HL-60 (cell line): ENCODE measurements at regions not wholly inside any gene's neighbourhood (a gene's known extent, or its start where the extent isn't known, plus 50 kb on each side); places are given as distances from the start of the nearest gene placed in this dataset.
"Not testable (repeated sequence)": the region's sequence is repeated elsewhere in the genome, so short reads cannot be mapped to it uniquely, and the experiment has no call there.

Experiments used
- DNase-seq, 2 experiments: peaks; one replicate each; pipeline ENCODE4 v3.0.0-alpha.2; 2010 to 2020; ENCODE audit warnings: low read depth in 1 of 2, low spot score in 1 of 2
- H3K27ac ChIP-seq: fragments of 250-450 bp; sonication (Bioruptor Pico); replicated peaks from 2 replicates; pipeline ENCODE4 v1.5.1; 2020; ENCODE audit warnings: mild to moderate bottlenecking, moderate library complexity
- H3K27me3 ChIP-seq: fragments of 250-450 bp; sonication (Bioruptor Pico); 2 replicates; pipeline ENCODE4 v1.5.1; 2021; ENCODE audit warnings: mild to moderate bottlenecking, moderate library complexity; ENCODE audit not compliant: insufficient read depth, poor library complexity, severe bottlenecking
- H3K4me3 ChIP-seq: replicated peaks from 2 replicates; pipeline ENCODE4 v1.5.1; 2011; ENCODE audit warnings: mild to moderate bottlenecking, control low read depth, low read length; ENCODE audit not compliant: insufficient read depth
- CTCF ChIP-seq: IDR thresholded peaks from one replicate; pipeline ENCODE4 v1.5.1; 2011; ENCODE audit warnings: low read length, control low read depth, inconsistent platforms; ENCODE audit not compliant: insufficient read depth
- GABPA ChIP-seq: IDR thresholded peaks from 2 replicates; pipeline ENCODE4 v1.6.1; 2012; ENCODE audit warnings: low read depth
- POLR2AphosphoS5 ChIP-seq: IDR thresholded peaks from 2 replicates; pipeline ENCODE4 v1.6.1; 2012; ENCODE audit warnings: low read depth
- REST ChIP-seq: IDR thresholded peaks from 2 replicates; pipeline ENCODE4 v1.6.1; 2012; ENCODE audit warnings: low read depth; ENCODE audit not compliant: insufficient replicate concordance
- SPI1 ChIP-seq: IDR thresholded peaks from 2 replicates; pipeline ENCODE4 v1.6.1; 2012; ENCODE audit warnings: low read depth, mild to moderate bottlenecking, borderline replicate concordance

- TF ChIP-seq REST (no peak), CTCF (no peak), GABPA (no peak), POLR2AphosphoS5 (no peak), SPI1 (no peak)
- no peak overlapping the region for H3K4me3 ChIP-seq
- no peak for DNase-seq
- H3K27me3 ChIP-seq = no peaks in the 10 kb centered on the region
- H3K27ac ChIP-seq = no peak overlapping the region
These were observed 373.8 kb downstream of the NPIPA8 start for GRCh38 chr16:17962726-17963125.

- DNase-seq, H3K27me3 ChIP-seq, H3K4me3 ChIP-seq, H3K27ac ChIP-seq: not testable (repeated sequence)
These were observed 374.7 kb downstream of the NPIPA8 start for GRCh38 chr16:17961822-17962221.

DNA sequence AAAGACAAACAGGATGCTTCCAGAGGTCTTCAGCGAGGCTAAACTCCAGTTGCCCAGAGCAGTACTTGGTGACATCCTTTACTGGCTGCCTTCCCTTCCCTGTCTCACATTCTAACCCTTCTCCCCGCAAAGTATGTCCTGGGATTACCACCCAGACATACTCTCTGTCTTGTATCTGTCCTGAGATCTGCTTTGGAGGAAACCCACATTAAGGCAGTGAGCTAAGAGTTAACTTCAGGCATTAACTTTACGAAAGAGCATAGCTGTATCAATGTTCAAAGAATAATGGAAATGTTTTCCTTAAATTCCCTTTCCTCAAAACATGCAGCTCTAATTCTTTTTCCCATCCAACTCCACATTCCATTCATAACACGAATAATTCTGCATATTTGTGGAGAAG, 385.2 kb downstream of the NPIPA8 start:
- Histone ChIP-seq H3K27ac (no peak overlapping the region), H3K27me3 (peaks cover 3% of the 10 kb centered on the region), H3K4me3 (no peak overlapping the region)
- no peak for DNase-seq
- TF ChIP-seq POLR2AphosphoS5 (no peak), SPI1 (no peak), CTCF (no peak), GABPA (no peak), REST (no peak)

DNA sequence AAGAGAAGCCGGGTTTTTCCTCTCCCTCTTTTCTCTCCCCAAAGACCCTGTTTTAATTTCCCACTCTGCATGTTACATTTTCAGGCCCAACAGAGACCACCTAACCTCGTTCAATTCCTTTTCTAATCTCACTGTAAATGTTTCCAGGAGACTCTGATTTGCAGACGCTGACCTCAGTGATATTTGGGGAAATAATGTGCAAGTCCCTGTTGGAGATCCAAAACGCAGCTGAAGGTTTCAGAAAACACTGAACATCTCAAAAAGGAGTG, 386.6 kb downstream of the NPIPA8 start:
- DNase-seq = no peak
- no peak overlapping the region for H3K27ac ChIP-seq
- peaks cover 3% of the 10 kb centered on the region for H3K27me3 ChIP-seq
- no peak overlapping the region for H3K4me3 ChIP-seq
- TF ChIP-seq POLR2AphosphoS5 (no peak), CTCF (no peak), REST (no peak), GABPA (no peak)
